GM19351 (cell line): ENCODE measurements at regions not wholly inside any gene's neighbourhood (a gene's known extent, or its start where the extent isn't known, plus 50 kb on each side); places are given as distances from the start of the nearest gene placed in this dataset.
A peak's percentile ranks its signal among the peaks of the same experiment; 100 is the strongest.
"Not testable (repeated sequence)": the region's sequence is repeated elsewhere in the genome, so short reads cannot be mapped to it uniquely, and the experiment has no call there.

Experiments used
- ATAC-seq: cut with Tn5 transposase; IDR thresholded peaks from one replicate; pipeline ENCODE4 v1.9.1; 2021; ENCODE audit warnings: mild to moderate bottlenecking, moderate library complexity; ENCODE audit not compliant: unreplicated experiment

- ATAC-seq = no peak
Measured at GRCh38 chr11:87971354-87971753, 203.9 kb downstream of the RAB38 start.

GRCh38 chr11:87970762-87971161, 204.5 kb downstream of the RAB38 start:
- ATAC-seq = no peak

- no peak for ATAC-seq
Measured at GRCh38 chr11:87967459-87967858, 207.8 kb downstream of the RAB38 start.

GRCh38 chr11:87966694-87967093, 208.5 kb downstream of the RAB38 start:
- ATAC-seq = no peak

GRCh38 chr11:87966216-87966615, 209.0 kb downstream of the RAB38 start:
- no peak for ATAC-seq

- no peak for ATAC-seq
Measured at GRCh38 chr11:87961606-87962005, 213.6 kb downstream of the RAB38 start.

- ATAC-seq = no peak
Measured at GRCh38 chr11:87957961-87958360, 217.3 kb downstream of the RAB38 start.

- no peak for ATAC-seq
Measured at GRCh38 chr11:87954476-87954875, 220.8 kb downstream of the RAB38 start.

- ATAC-seq = no peak
Measured at GRCh38 chr11:87942786-87943185, 232.5 kb downstream of the RAB38 start.

- no peak for ATAC-seq
Measured at GRCh38 chr11:87934182-87934581, 241.1 kb downstream of the RAB38 start.

GRCh38 chr11:87926250-87926970, 248.8 kb downstream of the RAB38 start:
- peak; percentile 84 for ATAC-seq

- no peak for ATAC-seq
Measured at GRCh38 chr11:87924125-87924524, 251.1 kb downstream of the RAB38 start.

GRCh38 chr11:87917111-87917510, 258.1 kb downstream of the RAB38 start:
- no peak for ATAC-seq

GRCh38 chr11:87909178-87909577, 266.1 kb downstream of the RAB38 start:
- no peak for ATAC-seq

- ATAC-seq = no peak
Measured at GRCh38 chr11:87908086-87908485, 267.2 kb downstream of the RAB38 start.

GRCh38 chr11:87903345-87903744, 271.9 kb downstream of the RAB38 start:
- no peak for ATAC-seq

- no peak for ATAC-seq
Measured at GRCh38 chr11:87901341-87901740, 273.9 kb downstream of the RAB38 start.

- no peak for ATAC-seq
Measured at GRCh38 chr11:87897921-87898320, 277.3 kb downstream of the RAB38 start.

GRCh38 chr11:87897071-87897470, 278.2 kb downstream of the RAB38 start:
- ATAC-seq = no peak

- ATAC-seq = no peak
Measured at GRCh38 chr11:87894961-87895360, 280.3 kb downstream of the RAB38 start.

GRCh38 chr11:87892291-87892690, 283.0 kb downstream of the RAB38 start:
- ATAC-seq = no peak

GRCh38 chr11:87889126-87889525, 286.1 kb downstream of the RAB38 start:
- no peak for ATAC-seq

GRCh38 chr11:87885084-87885483, 290.2 kb downstream of the RAB38 start:
- ATAC-seq = not testable (repeated sequence)
